ENCODE measurements at regions not wholly inside any gene's neighbourhood (a gene's known extent, or its start where the extent isn't known, plus 50 kb on each side); places are given as distances from the start of the nearest gene placed in this dataset.

- DNase-seq: no peak
Measured at GRCh38 chr2:150417278-150417677, 70.2 kb downstream of the RND3 start.

- no peak for DNase-seq
Measured at GRCh38 chr2:150415022-150415421, 72.4 kb downstream of the RND3 start.

GRCh38 chr2:150413910-150414309 is 73.6 kb downstream of the RND3 start:
- DNase-seq: no peak

GRCh38 chr2:150413366-150413765 is 74.1 kb downstream of the RND3 start:
- DNase-seq: no peak

- no peak for DNase-seq
Measured at GRCh38 chr2:150410809-150411208, 76.7 kb downstream of the RND3 start.

GRCh38 chr2:150409196-150409595 is 78.3 kb downstream of the RND3 start:
- no peak for DNase-seq

DNA sequence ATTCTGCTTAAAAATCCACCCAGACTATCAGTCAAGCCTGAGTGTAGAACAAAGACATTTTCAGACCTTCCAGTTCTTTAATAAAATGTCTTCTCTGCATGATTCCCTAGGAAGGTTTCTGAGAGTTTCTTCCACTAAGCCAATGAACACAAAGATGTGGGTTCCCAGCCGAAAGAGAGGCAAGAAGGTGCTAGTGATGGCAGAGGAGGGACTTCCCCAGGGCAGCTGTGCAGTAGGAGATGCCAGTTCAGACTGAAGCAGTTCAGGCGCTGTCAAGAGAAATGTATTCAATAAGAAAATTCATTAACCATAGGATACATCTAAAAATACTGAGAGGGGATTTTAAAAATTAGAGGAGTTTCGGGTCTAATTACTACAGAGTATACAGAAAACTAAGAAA is 83.3 kb downstream of the RND3 start:
- no peak for DNase-seq

DNA sequence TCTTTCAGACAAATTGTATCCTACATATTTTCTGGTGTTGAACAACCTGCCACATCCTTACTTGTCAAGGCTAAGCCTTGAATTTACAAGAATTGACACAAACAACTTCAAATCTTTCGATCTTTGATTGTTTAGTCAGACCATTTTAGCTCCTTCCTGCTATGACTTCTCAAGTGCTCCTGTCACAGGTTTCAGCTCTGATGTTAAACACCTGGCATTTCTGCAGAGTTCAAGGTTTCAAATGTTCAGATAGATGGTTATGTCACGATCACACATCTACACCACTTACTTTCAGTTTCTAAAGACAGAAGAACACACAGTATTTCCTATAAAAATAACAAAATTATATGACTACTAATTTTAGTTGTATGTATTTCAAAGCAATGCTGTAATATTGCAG is 84.0 kb downstream of the RND3 start:
- DNase-seq: no peak

- DNase-seq: no peak
Measured at GRCh38 chr2:150402953-150403352, 84.5 kb downstream of the RND3 start.

- DNase-seq: no peak
Measured at GRCh38 chr2:150400849-150401248, 86.6 kb downstream of the RND3 start.

GRCh38 chr2:150392614-150393013 is 94.9 kb downstream of the RND3 start:
- no peak for DNase-seq

- no peak for DNase-seq
Measured at GRCh38 chr2:150391779-150392178, 95.7 kb downstream of the RND3 start.

DNA sequence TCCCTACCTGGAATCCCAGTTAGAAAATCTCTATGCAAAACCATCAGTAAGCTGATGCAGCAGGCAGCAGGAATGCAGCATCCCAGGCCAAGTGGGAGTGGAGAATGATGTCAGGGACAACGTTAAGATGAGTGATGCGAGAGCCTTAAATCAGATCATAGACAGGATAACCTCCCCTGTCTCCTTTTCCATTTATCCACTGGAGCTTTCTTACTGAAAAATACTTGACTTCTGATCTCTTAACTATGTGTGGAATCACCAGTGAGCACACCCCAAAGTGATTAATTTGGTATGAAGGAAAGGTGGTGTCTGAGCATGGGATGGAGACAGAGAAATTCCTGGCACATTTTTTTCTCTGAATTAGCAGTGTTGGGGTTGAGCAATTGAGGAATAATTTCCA is 98.0 kb downstream of the RND3 start:
- DNase-seq: no peak

- DNase-seq: no peak
Measured at GRCh38 chr2:150388289-150388625, 99.2 kb downstream of the RND3 start.

GRCh38 chr2:150387586-150388288 is 99.7 kb downstream of the RND3 start:
- no peak for DNase-seq

GRCh38 chr2:150385211-150385610 is 102.3 kb downstream of the RND3 start:
- DNase-seq: no peak

GRCh38 chr2:150383587-150383986 is 103.9 kb downstream of the RND3 start:
- DNase-seq: no peak

DNA sequence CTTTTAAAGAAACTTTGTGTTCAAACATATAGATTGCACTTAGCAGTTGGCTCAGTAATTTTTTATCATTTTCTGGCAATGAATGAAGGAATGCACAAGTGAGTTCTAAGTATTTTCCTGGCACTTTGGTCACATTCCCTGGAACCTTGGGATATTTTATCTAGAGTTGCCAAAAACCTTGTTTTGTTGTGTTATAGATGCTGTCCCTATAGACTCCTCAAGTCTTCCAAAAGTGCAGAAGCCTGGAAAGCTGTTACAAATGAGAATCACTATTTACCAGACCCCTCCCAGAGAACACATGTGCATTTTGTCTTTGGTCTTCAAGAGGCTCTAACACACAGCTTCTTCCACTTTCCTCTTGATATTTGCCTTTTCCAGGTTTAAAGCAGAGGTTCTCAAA is 108.3 kb downstream of the RND3 start:
- no peak for DNase-seq

GRCh38 chr2:150378686-150379085 is 108.8 kb downstream of the RND3 start:
- DNase-seq: no peak

DNA sequence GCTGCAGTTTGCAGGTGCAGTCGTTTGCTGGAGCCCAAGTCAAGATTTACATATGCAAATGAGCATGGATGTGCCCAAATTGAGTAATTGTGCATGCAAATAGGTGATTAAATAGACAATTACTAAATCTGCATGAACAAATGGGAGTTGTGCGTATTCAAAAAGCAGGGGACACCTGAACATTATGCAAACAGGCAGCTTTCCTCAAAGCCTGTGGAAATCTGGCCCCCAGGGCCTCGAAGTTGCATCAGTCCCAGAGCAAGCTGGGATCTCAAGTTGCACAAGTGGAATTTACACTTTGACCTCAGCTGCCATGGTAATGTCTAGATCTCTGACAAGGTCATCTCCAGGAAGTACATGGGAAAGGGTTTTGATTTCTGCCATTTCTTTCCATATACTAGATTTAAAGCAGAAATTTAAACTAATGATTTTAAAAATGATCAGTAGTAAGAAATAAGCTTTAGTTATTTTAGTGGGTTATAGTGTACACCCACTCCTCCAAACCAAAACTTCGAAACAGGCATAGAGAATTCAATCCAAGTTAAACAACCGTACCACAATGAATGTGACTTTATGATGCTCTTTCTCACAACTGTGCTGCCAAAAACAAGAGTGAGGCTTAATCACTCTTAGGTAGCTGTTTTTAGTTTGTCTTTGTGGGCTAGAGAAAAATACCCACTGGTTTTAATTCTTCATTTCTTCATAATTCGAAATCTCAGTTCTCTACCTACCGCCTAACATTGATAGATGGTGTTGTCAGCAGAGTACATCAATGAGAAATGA is 110.7 kb downstream of the RND3 start:
- no peak for DNase-seq

DNA sequence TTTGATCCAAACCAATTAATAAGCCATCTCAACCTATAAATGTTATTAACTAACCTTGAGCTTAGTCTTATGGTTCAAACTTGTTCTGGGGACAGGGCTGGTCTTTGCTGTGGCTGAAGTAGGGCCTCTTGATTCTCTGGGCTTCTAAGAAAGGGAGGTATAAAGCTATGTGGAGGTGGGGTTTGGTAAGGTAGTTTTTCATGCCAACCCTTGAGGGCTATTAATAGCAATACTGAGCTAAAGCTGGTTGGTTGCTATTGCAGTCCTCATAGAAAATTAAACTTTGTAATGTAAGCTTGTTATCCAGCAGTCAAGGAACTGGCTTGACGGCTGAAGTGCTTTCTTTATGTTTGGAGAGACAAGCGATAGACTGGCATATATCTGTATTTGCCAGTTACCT is 112.1 kb downstream of the RND3 start:
- DNase-seq: no peak

DNA sequence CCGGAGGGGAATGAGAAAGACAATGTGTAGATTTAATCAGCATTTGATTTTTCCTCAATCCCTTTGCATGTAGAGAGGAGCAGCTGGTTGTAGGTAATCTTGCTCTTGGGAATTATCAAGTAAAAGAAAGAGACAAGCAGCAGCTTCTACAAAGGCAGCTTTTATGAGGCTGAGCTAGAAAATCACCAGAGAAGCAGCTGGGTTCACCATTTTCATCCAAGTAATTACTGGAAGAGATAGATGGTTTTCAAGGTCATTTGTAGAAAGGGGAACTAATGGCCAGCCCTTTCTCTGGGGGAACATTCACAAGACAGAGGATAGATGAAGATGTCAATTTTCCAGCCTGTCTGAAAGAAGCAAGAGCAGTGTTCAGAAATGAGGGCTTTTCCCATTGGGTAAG is 113.0 kb downstream of the RND3 start:
- no peak for DNase-seq

DNA sequence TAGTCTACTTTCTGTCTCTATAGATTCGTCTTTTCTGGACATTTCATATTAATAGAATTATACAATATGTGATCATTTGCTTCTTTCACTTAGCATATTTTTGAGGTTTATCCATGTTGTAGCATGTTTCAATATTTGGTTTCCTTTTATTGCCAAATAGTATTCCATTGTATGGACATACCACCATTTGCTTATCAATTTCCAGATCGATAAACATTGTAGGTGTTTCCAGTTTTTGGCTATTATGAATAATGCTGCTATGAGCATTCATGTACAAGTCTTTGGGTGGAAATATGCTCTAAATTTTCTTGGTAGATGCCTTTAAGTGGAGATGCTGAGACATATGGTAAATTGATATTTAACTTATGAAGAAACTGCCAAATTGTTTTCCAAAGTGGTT is 114.1 kb downstream of the RND3 start:
- no peak for DNase-seq

- DNase-seq: no peak
Measured at GRCh38 chr2:150371044-150371818, 116.2 kb downstream of the RND3 start.
